MM.1S (cell line): ENCODE measurements at regions not wholly inside any gene's neighbourhood (a gene's known extent, or its start where the extent isn't known, plus 50 kb on each side); places are given as distances from the start of the nearest gene placed in this dataset.

Source experiments
- DNase-seq: peaks from one replicate; pipeline ENCODE4 v3.0.0-alpha.2; 2015
- H2AFZ ChIP-seq: fragments of 300-600 bp; sonication (generic); 2 replicates; pipeline ENCODE4 v1.6.0; 2016; ENCODE audit warnings: antibody characterized with exemption, low read length
- H3F3A ChIP-seq: fragments of 300-600 bp; sonication (generic); 2 replicates; pipeline ENCODE4 v1.6.1; 2016; ENCODE audit warnings: mild to moderate bottlenecking, antibody characterized with exemption, low read length, moderate library complexity, mixed read lengths; ENCODE audit not compliant: insufficient read depth
- H3K27ac ChIP-seq: fragments of 300-600 bp; sonication (generic); 2 replicates; pipeline ENCODE4 v1.5.1; 2016; ENCODE audit warnings: mild to moderate bottlenecking, low read length
- H3K27me3 ChIP-seq: fragments of 300-600 bp; sonication (generic); replicated peaks from 2 replicates; pipeline ENCODE4 v1.6.0; 2016; ENCODE audit warnings: low read length; ENCODE audit not compliant: insufficient read depth
- H3K36me3 ChIP-seq: fragments of 300-600 bp; sonication (generic); replicated peaks from 2 replicates; pipeline ENCODE4 v1.6.1; 2016; ENCODE audit warnings: mild to moderate bottlenecking, low read length, mixed read lengths; ENCODE audit not compliant: insufficient read depth
- H3K4me1 ChIP-seq: fragments of 300-600 bp; sonication (generic); 2 replicates; pipeline ENCODE4 v1.6.1; 2016; ENCODE audit warnings: low read length, mixed read lengths
- H3K4me2 ChIP-seq: fragments of 300-600 bp; sonication (generic); 2 replicates; pipeline ENCODE4 v1.6.0; 2016; ENCODE audit warnings: low read depth, low read length
- H3K4me3 ChIP-seq: fragments of 300-600 bp; sonication (generic); 2 replicates; pipeline ENCODE4 v1.5.1; 2016; ENCODE audit warnings: low read length, mixed read lengths
- H3K79me2 ChIP-seq: fragments of 300-600 bp; sonication (generic); 2 replicates; pipeline ENCODE4 v1.6.1; 2016; ENCODE audit warnings: mixed run types, low read length, mixed read lengths
- H3K9ac ChIP-seq: fragments of 300-600 bp; sonication (generic); 2 replicates; pipeline ENCODE4 v1.6.1; 2016; ENCODE audit warnings: low read length, mixed read lengths
- H3K9me2 ChIP-seq: fragments of 300-600 bp; sonication (generic); replicated peaks from 2 replicates; pipeline ENCODE4 v1.6.1; 2016; ENCODE audit warnings: mild to moderate bottlenecking, low read length, mixed read lengths; ENCODE audit not compliant: insufficient read depth
- H3K9me3 ChIP-seq: fragments of 300-600 bp; sonication (generic); replicated peaks from 2 replicates; pipeline ENCODE4 v1.6.1; 2016; ENCODE audit warnings: mild to moderate bottlenecking, low read length, mixed read lengths; ENCODE audit not compliant: insufficient read depth
- H4K20me1 ChIP-seq: fragments of 300-600 bp; sonication (generic); 2 replicates; pipeline ENCODE4 v1.6.1; 2016; ENCODE audit warnings: mild to moderate bottlenecking, low read length, moderate library complexity, mixed read lengths; ENCODE audit not compliant: insufficient read depth
- EZH2 ChIP-seq: fragments of 300-600 bp; sonication (generic); optimal IDR thresholded peaks from 2 replicates; pipeline ENCODE3; 2017; ENCODE audit warnings: low read depth, mild to moderate bottlenecking, antibody characterized with exemption, low read length, mixed read lengths
- EZH2phosphoT487 ChIP-seq: fragments of 300-600 bp; sonication (generic); IDR thresholded peaks from 2 replicates; pipeline ENCODE4 v1.6.1; 2018; ENCODE audit warnings: antibody characterized with exemption, low read length
- TF ChIP-seq, protein P1 (sequence below): fragments of 300-600 bp; sonication (generic); IDR thresholded peaks from 2 replicates; pipeline ENCODE4 v1.5.1; 2016; ENCODE audit warnings: antibody characterized with exemption, low read length, mixed read lengths

DNA sequence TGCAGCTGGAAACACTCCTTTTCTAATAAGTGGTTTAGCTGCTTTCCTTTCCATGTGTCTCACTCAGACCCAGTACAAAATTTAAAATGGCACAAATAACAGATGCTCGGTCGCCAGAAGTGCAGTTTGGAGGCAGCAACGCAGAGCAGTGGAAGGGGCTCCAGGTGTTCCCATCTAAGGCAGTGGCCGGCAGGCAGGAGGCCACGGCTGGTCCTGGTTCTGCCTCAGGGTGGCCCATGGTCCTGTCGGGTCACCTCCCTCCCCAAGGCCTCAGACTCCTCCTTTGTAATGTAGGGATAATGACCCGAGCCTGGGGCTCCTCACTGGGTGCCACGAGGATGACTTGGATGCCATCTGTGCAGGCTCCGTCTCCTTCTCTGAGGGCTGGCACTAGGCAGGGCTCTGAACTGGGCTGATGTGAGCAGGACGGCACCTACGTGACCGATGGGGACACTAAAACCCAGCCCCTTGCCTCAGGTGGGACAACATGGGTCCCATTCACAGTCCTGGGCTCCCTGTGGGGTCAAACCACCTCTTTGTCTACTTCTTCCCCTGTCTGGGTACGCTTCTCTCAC lies 80.9 kb upstream of the SLC66A3 start:
- H3K4me2 ChIP-seq, result no peak overlapping the region
- no peaks in the 10 kb centered on the region for H3K9me2 ChIP-seq
- no peaks in the 10 kb centered on the region for H3F3A ChIP-seq
- H3K36me3 ChIP-seq, result no peaks in the 10 kb centered on the region
- no peaks in the 10 kb centered on the region for H3K27me3 ChIP-seq
- no peak overlapping the region for H2AFZ ChIP-seq
- no peak overlapping the region for H3K27ac ChIP-seq
- no peak for TF ChIP-seq EZH2phosphoT487
- TF ChIP-seq, protein P1, sequence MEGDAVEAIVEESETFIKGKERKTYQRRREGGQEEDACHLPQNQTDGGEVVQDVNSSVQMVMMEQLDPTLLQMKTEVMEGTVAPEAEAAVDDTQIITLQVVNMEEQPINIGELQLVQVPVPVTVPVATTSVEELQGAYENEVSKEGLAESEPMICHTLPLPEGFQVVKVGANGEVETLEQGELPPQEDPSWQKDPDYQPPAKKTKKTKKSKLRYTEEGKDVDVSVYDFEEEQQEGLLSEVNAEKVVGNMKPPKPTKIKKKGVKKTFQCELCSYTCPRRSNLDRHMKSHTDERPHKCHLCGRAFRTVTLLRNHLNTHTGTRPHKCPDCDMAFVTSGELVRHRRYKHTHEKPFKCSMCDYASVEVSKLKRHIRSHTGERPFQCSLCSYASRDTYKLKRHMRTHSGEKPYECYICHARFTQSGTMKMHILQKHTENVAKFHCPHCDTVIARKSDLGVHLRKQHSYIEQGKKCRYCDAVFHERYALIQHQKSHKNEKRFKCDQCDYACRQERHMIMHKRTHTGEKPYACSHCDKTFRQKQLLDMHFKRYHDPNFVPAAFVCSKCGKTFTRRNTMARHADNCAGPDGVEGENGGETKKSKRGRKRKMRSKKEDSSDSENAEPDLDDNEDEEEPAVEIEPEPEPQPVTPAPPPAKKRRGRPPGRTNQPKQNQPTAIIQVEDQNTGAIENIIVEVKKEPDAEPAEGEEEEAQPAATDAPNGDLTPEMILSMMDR, result no peak
- TF ChIP-seq EZH2, result no peak
- DNase-seq, result no peak
- no peaks in the 10 kb centered on the region for H4K20me1 ChIP-seq
- no peak overlapping the region for H3K9ac ChIP-seq
- H3K9me3 ChIP-seq, result no peaks in the 10 kb centered on the region
- H3K4me3 ChIP-seq, result no peak overlapping the region
- no peaks in the 10 kb centered on the region for H3K79me2 ChIP-seq
- no peaks in the 10 kb centered on the region for H3K4me1 ChIP-seq

DNA sequence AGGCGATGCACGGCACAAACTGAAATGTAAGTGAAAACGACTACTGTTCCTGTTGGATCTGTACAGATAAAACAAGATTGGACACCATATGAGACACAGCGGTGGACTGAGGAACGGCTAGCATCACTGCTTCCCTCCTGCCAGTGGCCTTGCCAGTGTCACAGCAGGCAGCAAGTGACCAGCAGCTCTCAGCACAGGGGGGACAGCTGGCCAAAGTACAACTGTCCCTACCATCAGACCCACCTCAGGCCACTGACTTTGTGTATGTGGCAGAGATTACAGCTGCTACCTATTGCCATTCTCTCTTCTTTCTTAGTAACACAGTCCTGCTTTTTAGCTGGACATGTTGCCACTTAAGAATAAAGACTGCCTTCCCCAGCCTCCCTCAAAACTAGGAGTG lies 80.0 kb upstream of the SLC66A3 start:
- Histone ChIP-seq H2AFZ (no peak overlapping the region), H3K79me2 (no peaks in the 10 kb centered on the region), H3K4me2 (no peak overlapping the region), H3K27me3 (no peaks in the 10 kb centered on the region), H3K9me3 (no peaks in the 10 kb centered on the region), H3F3A (no peaks in the 10 kb centered on the region), H3K36me3 (no peaks in the 10 kb centered on the region), H4K20me1 (no peaks in the 10 kb centered on the region), H3K27ac (no peak overlapping the region), H3K9me2 (no peaks in the 10 kb centered on the region), H3K4me1 (no peaks in the 10 kb centered on the region), H3K9ac (no peak overlapping the region), H3K4me3 (no peak overlapping the region)
- DNase-seq, result no peak
- TF ChIP-seq EZH2 (no peak), EZH2phosphoT487 (no peak)
- TF ChIP-seq, protein P1, result no peak

DNA sequence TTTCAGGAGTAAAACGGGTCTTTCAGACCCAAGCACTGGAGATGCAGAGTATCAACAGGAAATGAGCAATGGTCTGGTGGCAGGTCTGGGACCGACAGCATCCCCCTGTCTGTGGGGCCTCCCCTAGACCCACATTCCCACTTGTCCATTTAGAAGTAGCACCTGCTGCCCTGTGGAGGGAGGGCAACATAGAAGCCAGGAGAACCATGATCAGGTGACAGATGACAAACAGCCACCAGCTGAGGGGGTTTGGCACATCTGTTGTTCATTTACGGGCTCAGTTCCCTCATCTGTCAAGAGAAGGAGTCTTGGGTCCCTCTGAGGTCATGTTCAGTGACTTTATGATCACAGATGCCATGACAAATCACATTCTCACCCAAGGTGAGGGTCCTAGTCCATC lies 77.9 kb upstream of the SLC66A3 start:
- DNase-seq, result no peak

More for the DNA sequence above, 77.9 kb upstream of the SLC66A3 start:
- H3F3A ChIP-seq, result no peaks in the 10 kb centered on the region
- H3K4me1 ChIP-seq, result no peaks in the 10 kb centered on the region
- TF ChIP-seq, protein P1, result no peak
- TF ChIP-seq EZH2phosphoT487 (no peak), EZH2 (no peak)
- no peaks in the 10 kb centered on the region for H3K9me3 ChIP-seq
- H3K9me2 ChIP-seq, result no peaks in the 10 kb centered on the region
- no peak overlapping the region for H3K4me3 ChIP-seq
- H3K36me3 ChIP-seq, result no peaks in the 10 kb centered on the region
- H3K4me2 ChIP-seq, result no peak overlapping the region
- no peak overlapping the region for H3K9ac ChIP-seq
- H3K27ac ChIP-seq, result no peak overlapping the region
- H4K20me1 ChIP-seq, result no peaks in the 10 kb centered on the region
- no peak overlapping the region for H2AFZ ChIP-seq
- H3K79me2 ChIP-seq, result no peaks in the 10 kb centered on the region
- H3K27me3 ChIP-seq, result no peaks in the 10 kb centered on the region
